SU-DHL-6 (cell line): ENCODE measurements at regions not wholly inside any gene's neighbourhood (a gene's known extent, or its start where the extent isn't known, plus 50 kb on each side); places are given as distances from the start of the nearest gene placed in this dataset.

ENCODE experiments used
- H2AFZ ChIP-seq: fragments of 200-600 bp; sonication (generic); 2 replicates; pipeline ENCODE4 v1.6.1; 2014; ENCODE audit warnings: low read depth, mild to moderate bottlenecking, moderate library complexity, mixed read lengths, antibody characterized with exemption, low read length; ENCODE audit not compliant: severe bottlenecking
- H3F3A ChIP-seq: fragments of 200-600 bp; shearing (Covaris generic); 2 replicates; pipeline ENCODE4 v1.6.0; 2016; ENCODE audit warnings: antibody characterized with exemption, mild to moderate bottlenecking; ENCODE audit not compliant: insufficient read depth
- H3K27ac ChIP-seq: fragments of 200-600 bp; sonication (generic); 2 replicates; pipeline ENCODE4 v1.5.1; 2016; ENCODE audit warnings: low read depth, mild to moderate bottlenecking, low read length, moderate library complexity, mixed read lengths
- H3K27me3 ChIP-seq: fragments of 200-600 bp; sonication (generic), shearing (Covaris generic); 2 replicates; pipeline ENCODE4 v1.6.0; 2014; ENCODE audit warnings: mild to moderate bottlenecking, low read length
- H3K36me3 ChIP-seq: fragments of 200-600 bp; sonication (generic); 2 replicates; pipeline ENCODE4 v1.6.1; 2014; ENCODE audit warnings: mild to moderate bottlenecking, low read length, mixed read lengths
- H3K4me2 ChIP-seq: fragments of 300-600, 200-600 bp; shearing (Covaris generic), sonication (generic); 2 replicates; pipeline ENCODE4 v1.6.0; 2014; ENCODE audit warnings: low read length, low read depth, mild to moderate bottlenecking; ENCODE audit not compliant: poor library complexity, severe bottlenecking
- H3K4me3 ChIP-seq: fragments of 200-600 bp; sonication (generic); 2 replicates; pipeline ENCODE4 v1.5.1; 2014; ENCODE audit warnings: antibody characterized with exemption, low read length, mild to moderate bottlenecking, mixed read lengths; ENCODE audit not compliant: insufficient read depth, poor library complexity, severe bottlenecking
- H3K79me2 ChIP-seq: fragments of 200-600 bp; sonication (generic); 2 replicates; pipeline ENCODE4 v1.6.1; 2014; ENCODE audit warnings: mild to moderate bottlenecking, low read length, moderate library complexity; ENCODE audit not compliant: insufficient read depth
- H3K9ac ChIP-seq: fragments of 200-600 bp; sonication (generic); 2 replicates; pipeline ENCODE4 v1.7.0; 2014; ENCODE audit warnings: mild to moderate bottlenecking, low read length
- H3K9me2 ChIP-seq: fragments of 200-600 bp; sonication (generic); replicated peaks from 2 replicates; pipeline ENCODE4 v1.6.1; 2014; ENCODE audit warnings: low read length; ENCODE audit not compliant: insufficient read depth
- H3K9me3 ChIP-seq: fragments of 200-600 bp; sonication (generic); 2 replicates; pipeline ENCODE4 v1.6.1; 2014; ENCODE audit warnings: low read length, mixed read lengths; ENCODE audit not compliant: insufficient read depth
- H4K20me1 ChIP-seq: fragments of 200-600 bp; sonication (generic); 2 replicates; pipeline ENCODE4 v1.6.1; 2014; ENCODE audit warnings: low read depth, mild to moderate bottlenecking, antibody characterized with exemption, low read length, moderate library complexity, mixed read lengths
- CTCF ChIP-seq: fragments of 200-600 bp; sonication (generic); IDR thresholded peaks from one replicate; pipeline ENCODE4 v1.5.1; 2017; ENCODE audit warnings: antibody characterized with exemption, mild to moderate bottlenecking, low read length, moderate library complexity; ENCODE audit not compliant: insufficient read depth, poor library complexity, severe bottlenecking
- EZH2phosphoT487 ChIP-seq: fragments of 200-600 bp; sonication (generic), shearing (Covaris generic); conservative IDR thresholded peaks from 2 replicates; pipeline ENCODE4 v1.6.1; 2018; ENCODE audit warnings: mild to moderate bottlenecking, antibody characterized with exemption, low read length, moderate library complexity, mixed read lengths

GRCh38 chr2:74764429-74765272, 69.3 kb upstream of the HK2 start:
- no peaks in the 10 kb centered on the region for H3F3A ChIP-seq
- H3K4me2 ChIP-seq = no peak overlapping the region
- H3K9me2 ChIP-seq = no peaks in the 10 kb centered on the region
- H3K27me3 ChIP-seq = no peaks in the 10 kb centered on the region
- no peak for TF ChIP-seq EZH2phosphoT487
- no peak for TF ChIP-seq CTCF
- no peak overlapping the region for H3K4me3 ChIP-seq
- H3K27ac ChIP-seq = no peak overlapping the region
- no peaks in the 10 kb centered on the region for H4K20me1 ChIP-seq
- no peaks in the 10 kb centered on the region for H3K36me3 ChIP-seq
- no peaks in the 10 kb centered on the region for H3K79me2 ChIP-seq
- no peak overlapping the region for H2AFZ ChIP-seq
- H3K9ac ChIP-seq = no peak overlapping the region
- no peaks in the 10 kb centered on the region for H3K9me3 ChIP-seq

- H2AFZ ChIP-seq = no peak overlapping the region
- no peak overlapping the region for H3K4me3 ChIP-seq
- no peaks in the 10 kb centered on the region for H4K20me1 ChIP-seq
- no peaks in the 10 kb centered on the region for H3K79me2 ChIP-seq
- no peaks in the 10 kb centered on the region for H3K36me3 ChIP-seq
- no peaks in the 10 kb centered on the region for H3K27me3 ChIP-seq
- H3F3A ChIP-seq = no peaks in the 10 kb centered on the region
- no peak overlapping the region for H3K27ac ChIP-seq
- H3K9me3 ChIP-seq = no peaks in the 10 kb centered on the region
- no peaks in the 10 kb centered on the region for H3K9me2 ChIP-seq
- H3K9ac ChIP-seq = no peak overlapping the region
- no peak overlapping the region for H3K4me2 ChIP-seq
- no peak for TF ChIP-seq CTCF
- TF ChIP-seq EZH2phosphoT487 = no peak
Observed at GRCh38 chr2:74766780-74767179, 67.1 kb upstream of the HK2 start.

- H3K4me3 ChIP-seq = no peak overlapping the region
- H3K9me3 ChIP-seq = no peaks in the 10 kb centered on the region
- H4K20me1 ChIP-seq = no peaks in the 10 kb centered on the region
- H3K27ac ChIP-seq = no peak overlapping the region
- H3K36me3 ChIP-seq = no peaks in the 10 kb centered on the region
- no peaks in the 10 kb centered on the region for H3K9me2 ChIP-seq
- no peaks in the 10 kb centered on the region for H3K27me3 ChIP-seq
- H3F3A ChIP-seq = no peaks in the 10 kb centered on the region
- H3K79me2 ChIP-seq = no peaks in the 10 kb centered on the region
- no peak overlapping the region for H3K4me2 ChIP-seq
- H2AFZ ChIP-seq = no peak overlapping the region
- no peak overlapping the region for H3K9ac ChIP-seq
- TF ChIP-seq CTCF (no peak), EZH2phosphoT487 (no peak)
Observed at GRCh38 chr2:74767618-74768017, 66.3 kb upstream of the HK2 start.
